Caco-2 (cell line): ENCODE measurements at regions not wholly inside any gene's neighbourhood (a gene's known extent, or its start where the extent isn't known, plus 50 kb on each side); places are given as distances from the start of the nearest gene placed in this dataset.
"Not testable (repeated sequence)": the region's sequence is repeated elsewhere in the genome, so short reads cannot be mapped to it uniquely, and the experiment has no call there.

Experiments
- BruUV-seq: library from RNA; stranded (reverse); fragments of 400-500 nt; replicated peaks from 2 replicates; lab custom pipeline; 2021; lab: Mats Ljungman, UMichigan
- CTCF ChIA-PET: fragments of 300-600 bp; sonication (Branson Sonifier 250); formaldehyde crosslinking; loops from one replicate; lab custom pipeline; 2022; ENCODE audit warnings: antibody characterized with exemption; lab: Charles Lee
- POLR2A ChIA-PET: fragments of 300-600 bp; sonication (Branson Sonifier 250); formaldehyde crosslinking; loops from one replicate; lab custom pipeline; 2022; ENCODE audit warnings: antibody characterized with exemption; lab: Charles Lee
- DNase-seq, 2 experiments: peaks; one replicate each; pipeline versions ENCODE4 v3.0.0 to v3.0.0-alpha.2; 2020 to 2022
- H3K27me3 ChIP-seq: replicated peaks from 2 replicates; pipeline ENCODE4 v1.6.0; 2011; ENCODE audit warnings: low read length; ENCODE audit not compliant: control insufficient read depth, insufficient read depth
- H3K36me3 ChIP-seq: 2 replicates; pipeline ENCODE4 v1.5.1; 2011; ENCODE audit warnings: low read length; ENCODE audit not compliant: control insufficient read depth, insufficient read depth
- H3K4me1 ChIP-seq: fragments of 250-450 bp; sonication (Bioruptor Pico); 2 replicates; pipeline ENCODE4 v1.5.1; 2020; ENCODE audit warnings: mild to moderate bottlenecking
- H3K4me3 ChIP-seq: 2 replicates; pipeline ENCODE4 v1.5.1; 2011; ENCODE audit warnings: low read depth, mild to moderate bottlenecking, control low read depth, low read length
- H3K9me3 ChIP-seq: fragments of 250-450 bp; sonication (Bioruptor Pico); 2 replicates; pipeline ENCODE4 v1.5.1; 2020; ENCODE audit warnings: mild to moderate bottlenecking, moderate library complexity
- H3K27ac Mint-ChIP-seq: one replicate; pipeline ENCODE4 v1.8.0; 2022; ENCODE audit warnings: mixed read lengths; ENCODE audit not compliant: unreplicated experiment
- H3K27me3 Mint-ChIP-seq: one replicate; pipeline ENCODE4 v1.8.0; 2022; ENCODE audit warnings: mixed read lengths; ENCODE audit not compliant: insufficient read depth, unreplicated experiment
- H3K36me3 Mint-ChIP-seq: one replicate; pipeline ENCODE4 v1.8.0; 2022; ENCODE audit warnings: mild to moderate bottlenecking, mixed read lengths; ENCODE audit not compliant: insufficient read depth, unreplicated experiment
- H3K4me1 Mint-ChIP-seq: one replicate; pipeline ENCODE4 v1.8.0; 2022; ENCODE audit warnings: low read depth, mixed read lengths; ENCODE audit not compliant: unreplicated experiment
- H3K4me3 Mint-ChIP-seq: one replicate; pipeline ENCODE4 v1.8.0; 2022; ENCODE audit warnings: mild to moderate bottlenecking, moderate library complexity, mixed read lengths; ENCODE audit not compliant: unreplicated experiment
- H3K9me3 Mint-ChIP-seq: one replicate; pipeline ENCODE4 v1.8.0; 2022; ENCODE audit warnings: mixed read lengths; ENCODE audit not compliant: unreplicated experiment
- CTCF ChIP-seq, 2 experiments: fragments of 200-600 bp in 1 of 2; IDR thresholded peaks; 1 replicate in 1 of 2; 2 replicates in 1 of 2; pipeline versions ENCODE4 v1.5.1 to v1.8.0; 2011 to 2022; ENCODE audit warnings: antibody characterized with exemption in 1 of 2, control low read depth in 1 of 2, inconsistent platforms in 1 of 2, low read depth in 1 of 2, low read length in 1 of 2, mild to moderate bottlenecking in 1 of 2, moderate library complexity in 1 of 2; ENCODE audit not compliant: insufficient read depth in 1 of 2, severe bottlenecking in 1 of 2, unreplicated experiment in 1 of 2
- intact Hi-C: fragments of 100-400 bp; cut with micrococcal nuclease; formaldehyde crosslinking; loops from one replicate; pipeline ENCODE4 v1.10.0; 2022; ENCODE audit not compliant: unreplicated experiment

- POLR2A ChIA-PET = interaction anchor here (0.5 kb wide), 1 partner anchor 274 kb away, joined by 6 read pairs; no protein-coding TSS in a partner anchor
- no peak for TF ChIP-seq CTCF (IDR thresholded peaks at IDR 0.05; ENCODE audit: insufficient read depth in 1 of 2, low read depth in 1 of 2, low read length in 1 of 2, severe bottlenecking in 1 of 2, unreplicated experiment in 1 of 2)
- Histone ChIP-seq H3K9me3 (no peaks in the 10 kb centered on the region), H3K4me1 (peaks cover 15% of the 10 kb centered on the region), H3K4me3 (no peak overlapping the region), H3K27me3 (no peaks in the 10 kb centered on the region), H3K36me3 (no peaks in the 10 kb centered on the region)
- DNase-seq = no peak
- Mint-ChIP-seq H3K4me3 (no peak overlapping the region), H3K27ac (no peak overlapping the region), H3K4me1 (peaks cover 11% of the 10 kb centered on the region), H3K36me3 (no peaks in the 10 kb centered on the region), H3K9me3 (no peaks in the 10 kb centered on the region), H3K27me3 (no peaks in the 10 kb centered on the region)
- intact Hi-C loops = no loop called here
- CTCF ChIA-PET = no interaction called here
- no TSS peak for BruUV-seq
Observed at GRCh38 chr3:194957743-194958240, 272.1 kb downstream of the FAM43A start.

- Histone ChIP-seq H3K36me3 (no peaks in the 10 kb centered on the region), H3K4me1 (peaks cover 1% of the 10 kb centered on the region; the same call in 1 of the 2 replicates), H3K27me3 (no peaks in the 10 kb centered on the region), H3K4me3 (no peak overlapping the region), H3K9me3 (no peaks in the 10 kb centered on the region)
- BruUV-seq = no TSS peak
- H3K4me1 Mint-ChIP-seq = no peaks in the 10 kb centered on the region
- TF ChIP-seq CTCF (IDR thresholded peaks at IDR 0.05; ENCODE audit: insufficient read depth in 1 of 2, low read depth in 1 of 2, low read length in 1 of 2, severe bottlenecking in 1 of 2, unreplicated experiment in 1 of 2) = no peak
- H3K4me3 Mint-ChIP-seq = no peak overlapping the region
- DNase-seq = no peak
- ChIA-PET POLR2A (no interaction called here), CTCF (no interaction called here)
- no peak overlapping the region for H3K27ac Mint-ChIP-seq
- no peaks in the 10 kb centered on the region for H3K9me3 Mint-ChIP-seq
- H3K27me3 Mint-ChIP-seq = no peaks in the 10 kb centered on the region
- no peaks in the 10 kb centered on the region for H3K36me3 Mint-ChIP-seq
- intact Hi-C loops = no loop called here
Observed at GRCh38 chr3:194959217-194959616, 273.5 kb downstream of the FAM43A start.

GRCh38 chr3:194959666-194960065, 274.0 kb downstream of the FAM43A start:
- H3K4me3 Mint-ChIP-seq, H3K4me1 Mint-ChIP-seq, H3K4me1 ChIP-seq, H3K9me3 Mint-ChIP-seq, H3K36me3 ChIP-seq, H3K9me3 ChIP-seq, DNase-seq, POLR2A ChIA-PET, CTCF ChIA-PET, H3K27ac Mint-ChIP-seq, BruUV-seq, H3K36me3 Mint-ChIP-seq, H3K4me3 ChIP-seq, H3K27me3 Mint-ChIP-seq, H3K27me3 ChIP-seq, intact Hi-C loops: not testable (repeated sequence)
